GM12878 (cell line): ENCODE measurements at regions not wholly inside any gene's neighbourhood (a gene's known extent, or its start where the extent isn't known, plus 50 kb on each side); places are given as distances from the start of the nearest gene placed in this dataset.

ENCODE experiments used
- ATAC-seq: fragments of 200-7000 bp; cut with Tn5 transposase; 3 replicates; pipeline ENCODE4 v1.9.1; 2020; ENCODE audit warnings: mild to moderate bottlenecking, moderate library complexity
- BruUV-seq: library from RNA; stranded (reverse); fragments of 400-500 nt; replicated peaks from 2 replicates; lab custom pipeline; 2021; lab: Mats Ljungman, UMichigan
- CTCF ChIA-PET: fragments of 300-600 bp; sonication (Branson Sonifier 250); formaldehyde crosslinking; extraction: SDS; loops from one replicate; lab custom pipeline; 2021; ENCODE audit warnings: inconsistent platforms; lab: Yijun Ruan, JAX
- POLR2A ChIA-PET: fragments of 350-600 bp; formaldehyde crosslinking; extraction: SDS; loops from one replicate; lab custom pipeline; 2021; ENCODE audit warnings: inconsistent platforms; lab: Charles Lee
- RAD21 ChIA-PET: fragments of 300-600 bp; sonication (Branson Sonifier 250); formaldehyde crosslinking; loops from one replicate; lab custom pipeline; 2023; ENCODE audit warnings: antibody characterized with exemption; ENCODE audit not compliant: unreplicated experiment; lab: Charles Lee
- SMC1A ChIA-PET: fragments of 300-600 bp; sonication (Branson Sonifier 250); formaldehyde crosslinking; loops from one replicate; lab custom pipeline; 2023; ENCODE audit not compliant: unreplicated experiment, uncharacterized antibody; lab: Charles Lee
- DNase-seq: peaks from one replicate; pipeline ENCODE4 v3.0.0-alpha.2; 2011; ENCODE audit warnings: low read depth, low spot score
- FAIRE-seq: peaks from 3 replicates; lab custom pipeline; 2011; peaks lifted over from hg19 to GRCh38; lab: Jason Lieb, UNC
- H2AFZ ChIP-seq: 2 replicates; pipeline ENCODE4 v1.6.0; 2011; ENCODE audit warnings: low read depth, low read length, control low read depth; ENCODE audit not compliant: control insufficient read depth
- H3K27ac ChIP-seq: 2 replicates; pipeline ENCODE4 v1.5.1; 2011; ENCODE audit warnings: control low read depth; ENCODE audit not compliant: control insufficient read depth, insufficient read depth
- H3K27me3 ChIP-seq, 2 experiments: replicated peaks in 1 of 2; 2 replicates each; pipeline versions ENCODE4 v1.6.0 to v1.6.1; 2011; ENCODE audit warnings: low read length in 1 of 2; ENCODE audit not compliant: control insufficient read depth in 2 of 2, insufficient read depth in 2 of 2
- H3K36me3 ChIP-seq, 2 experiments: 2 replicates each; pipeline ENCODE4 v1.5.1; 2011; ENCODE audit warnings: low read length in 1 of 2; ENCODE audit not compliant: control insufficient read depth in 2 of 2, insufficient read depth in 2 of 2
- H3K4me1 ChIP-seq: 2 replicates; pipeline ENCODE4 v1.6.1; 2011; ENCODE audit warnings: mild to moderate bottlenecking, low read length, moderate library complexity, mixed read lengths; ENCODE audit not compliant: control insufficient read depth, insufficient read depth
- H3K4me2 ChIP-seq: 2 replicates; pipeline ENCODE4 v1.6.0; 2011; ENCODE audit warnings: control low read depth; ENCODE audit not compliant: control insufficient read depth, insufficient read depth
- H3K4me3 ChIP-seq: fragments of 200-600 bp; sonication (generic); 2 replicates; pipeline ENCODE4 v1.5.1; 2016
- H3K79me2 ChIP-seq: 2 replicates; pipeline ENCODE4 v1.6.0; 2011; ENCODE audit warnings: low read length; ENCODE audit not compliant: control insufficient read depth, insufficient read depth
- H3K9ac ChIP-seq: 2 replicates; pipeline ENCODE4 v1.8.0; 2011; ENCODE audit warnings: low read length, control low read depth, mixed read lengths; ENCODE audit not compliant: control insufficient read depth, insufficient read depth
- H3K9me3 ChIP-seq: replicated peaks from 3 replicates; pipeline ENCODE4 v1.5.1; 2011; ENCODE audit warnings: mild to moderate bottlenecking, low read length; ENCODE audit not compliant: control insufficient read depth, insufficient read depth
- H4K20me1 ChIP-seq: 2 replicates; pipeline ENCODE4 v1.6.0; 2011; ENCODE audit not compliant: control insufficient read depth, insufficient read depth
- ATF3 ChIP-seq: IDR thresholded peaks from 2 replicates; pipeline ENCODE4 v1.6.1; 2011; ENCODE audit warnings: low read depth, mild to moderate bottlenecking, low read length, moderate library complexity, borderline replicate concordance; ENCODE audit errors: extremely low read depth
- BCL11A ChIP-seq: IDR thresholded peaks from 2 replicates; pipeline ENCODE4 v1.6.1; 2011; ENCODE audit warnings: low read depth, low read length
- BCLAF1 ChIP-seq: fragments of 450-650 bp; IDR thresholded peaks from 2 replicates; pipeline ENCODE4 v1.6.1; 2017; ENCODE audit warnings: antibody characterized with exemption, mild to moderate bottlenecking, moderate library complexity
- BMI1 ChIP-seq: fragments of 450-650 bp; IDR thresholded peaks from 2 replicates; pipeline ENCODE4 v1.6.1; 2016; ENCODE audit warnings: mild to moderate bottlenecking, moderate library complexity, borderline replicate concordance
- CREB1 ChIP-seq: IDR thresholded peaks from 2 replicates; pipeline ENCODE4 v1.6.1; 2012; ENCODE audit warnings: low read depth, mild to moderate bottlenecking, inconsistent platforms
- E2F4 ChIP-seq: IDR thresholded peaks from 2 replicates; pipeline ENCODE4 v1.6.1; 2012; ENCODE audit warnings: low read depth, low read length, improper control_type of control experiment
- GABPA ChIP-seq: IDR thresholded peaks from 2 replicates; pipeline ENCODE4 v1.6.1; 2014; ENCODE audit warnings: antibody characterized with exemption, low read depth, mild to moderate bottlenecking, inconsistent platforms
- LARP7 ChIP-seq: fragments of 450-650 bp; IDR thresholded peaks from 2 replicates; pipeline ENCODE4 v1.6.1; 2017; ENCODE audit warnings: mild to moderate bottlenecking
- MEF2B ChIP-seq: fragments of 450-650 bp; IDR thresholded peaks from 2 replicates; pipeline ENCODE4 v1.6.1; 2018; ENCODE audit warnings: mild to moderate bottlenecking, moderate library complexity; ENCODE audit not compliant: partially characterized antibody, poor library complexity, severe bottlenecking
- NFXL1 ChIP-seq: fragments of 450-650 bp; IDR thresholded peaks from 2 replicates; pipeline ENCODE4 v1.6.1; 2017; ENCODE audit warnings: antibody characterized with exemption, mild to moderate bottlenecking, borderline replicate concordance
- NFYA ChIP-seq: IDR thresholded peaks from 2 replicates; pipeline ENCODE4 v1.6.1; 2011; ENCODE audit warnings: low read depth, mild to moderate bottlenecking, low read length, improper control_type of control experiment, borderline replicate concordance
- RAD21 ChIP-seq: IDR thresholded peaks from 2 replicates; pipeline ENCODE4 v1.6.1; 2011; ENCODE audit warnings: mild to moderate bottlenecking, low read depth, low read length, moderate library complexity; ENCODE audit not compliant: insufficient read depth
- RBBP5 ChIP-seq: fragments of 200-600 bp; sonication (generic); conservative IDR thresholded peaks from 2 replicates; pipeline ENCODE4 v1.6.1; 2016
- RELA ChIP-seq: fragments of 450-650 bp; IDR thresholded peaks from 2 replicates; pipeline ENCODE4 v1.8.0; 2014; ENCODE audit warnings: borderline replicate concordance; ENCODE audit not compliant: partially characterized antibody
- SREBF2 ChIP-seq: IDR thresholded peaks from 2 replicates; pipeline ENCODE4 v1.6.1; 2012; ENCODE audit warnings: mild to moderate bottlenecking, low read length
- WRNIP1 ChIP-seq: IDR thresholded peaks from 2 replicates; pipeline ENCODE4 v1.6.1; 2011; ENCODE audit warnings: low read depth, low read length, improper control_type of control experiment, borderline replicate concordance
- ZBTB40 ChIP-seq: fragments of 450-650 bp; IDR thresholded peaks from 2 replicates; pipeline ENCODE4 v1.6.1; 2016; ENCODE audit warnings: mild to moderate bottlenecking, moderate library complexity, borderline replicate concordance
- WGBS: methylation state at CpG from one replicate; pipeline ENCODE4 v1.1.6; 2016; ENCODE audit warnings: low lambda C conversion rate; ENCODE audit not compliant: insufficient replicate concordance, insufficient coverage; ENCODE audit errors: missing lambda C conversion rate; 5-methylcytosine and 5-hydroxymethylcytosine counted together
- in situ Hi-C: fragments of 300-500 bp; cut with MboI; formaldehyde crosslinking; loops from 9 replicates; pipeline ENCODE4 v1.14.3; 2018; ENCODE audit warnings: mixed read lengths
- intact Hi-C: fragments of 100-400 bp; cut with micrococcal nuclease; formaldehyde crosslinking; loops from one replicate; pipeline ENCODE4 v1.14.2; 2022; ENCODE audit not compliant: unreplicated experiment

- FAIRE-seq: no peak
Measured at GRCh38 chr1:209029737-209030136, 553.8 kb upstream of the CAMK1G start.

More at GRCh38 chr1:209029737-209030136, 553.8 kb upstream of the CAMK1G start:
- no peak overlapping the region for H3K27ac ChIP-seq
- no peak overlapping the region for H3K4me3 ChIP-seq
- DNase-seq (no peak), ATAC-seq (no peak)
- POLR2A ChIA-PET: no interaction called here
- no peaks in the 10 kb centered on the region for H3K79me2 ChIP-seq
- CTCF ChIA-PET: no interaction called here
- RAD21 ChIA-PET: no interaction called here
- no peak for TF ChIP-seq GABPA
- no peak for TF ChIP-seq MEF2B
- no peak for TF ChIP-seq SREBF2
- TF ChIP-seq RBBP5: no peak
- no peak for TF ChIP-seq BCLAF1
- no peak for TF ChIP-seq BMI1
- TF ChIP-seq LARP7: no peak
- TF ChIP-seq BCL11A: no peak
- TF ChIP-seq RELA: no peak
- no peak for TF ChIP-seq NFYA
- TF ChIP-seq ATF3: no peak
- no peak for TF ChIP-seq E2F4
- no peak for TF ChIP-seq RAD21
- no peak for TF ChIP-seq CREB1
- TF ChIP-seq NFXL1: no peak
- TF ChIP-seq ZBTB40: no peak
- no peak for TF ChIP-seq WRNIP1
- H4K20me1 ChIP-seq: no peaks in the 10 kb centered on the region
- H3K27me3 ChIP-seq: no peaks in the 10 kb centered on the region
- no peaks in the 10 kb centered on the region for H3K9me3 ChIP-seq
- no peak overlapping the region for H2AFZ ChIP-seq
- 31% methylated on average over 1 of the region's 1 CpG for WGBS
- no peaks in the 10 kb centered on the region for H3K4me1 ChIP-seq
- intact Hi-C loops (no loop called here), in situ Hi-C loops (no loop called here)
- H3K9ac ChIP-seq: no peak overlapping the region
- no TSS peak for BruUV-seq
- H3K36me3 ChIP-seq: no peaks in the 10 kb centered on the region
- no peak overlapping the region for H3K4me2 ChIP-seq
- SMC1A ChIA-PET: no interaction called here
